Smooth muscle cell (in vitro differentiated cells): ENCODE measurements at regions not wholly inside any gene's neighbourhood (a gene's known extent, or its start where the extent isn't known, plus 50 kb on each side); places are given as distances from the start of the nearest gene placed in this dataset.

Experiments
- DNase-seq: peaks from one replicate; lab custom pipeline; 2025; ENCODE audit not compliant: unreplicated experiment; lab: John Stamatoyannopoulos, UW
- H2AFZ ChIP-seq: fragments of 200-600 bp; sonication (generic); 2 replicates; pipeline ENCODE4 v1.6.0; 2016; ENCODE audit warnings: antibody characterized with exemption, low read depth, mild to moderate bottlenecking
- H3F3A ChIP-seq: fragments of 200-600 bp; sonication (generic); 2 replicates; pipeline ENCODE4 v1.6.0; 2017; ENCODE audit warnings: antibody characterized with exemption, low read depth
- H3K27ac ChIP-seq: fragments of 200-600 bp; sonication (generic); 2 replicates; pipeline ENCODE4 v1.5.1; 2016; ENCODE audit warnings: low read depth, mild to moderate bottlenecking
- H3K27me3 ChIP-seq: fragments of 200-600 bp; sonication (generic); 2 replicates; pipeline ENCODE4 v1.6.1; 2016; ENCODE audit warnings: low read depth, mild to moderate bottlenecking
- H3K36me3 ChIP-seq: fragments of 200-600 bp; sonication (generic); 2 replicates; pipeline ENCODE4 v1.5.1; 2016; ENCODE audit warnings: low read depth
- H3K4me1 ChIP-seq: fragments of 200-600 bp; sonication (generic); 2 replicates; pipeline ENCODE4 v1.5.1; 2016; ENCODE audit warnings: low read depth
- H3K4me2 ChIP-seq: fragments of 200-600 bp; sonication (generic); 2 replicates; pipeline ENCODE4 v1.6.0; 2016; ENCODE audit warnings: mild to moderate bottlenecking
- H3K4me3 ChIP-seq: fragments of 200-600 bp; sonication (generic); 2 replicates; pipeline ENCODE4 v1.5.1; 2016; ENCODE audit warnings: mild to moderate bottlenecking
- H3K79me2 ChIP-seq: fragments of 200-600 bp; sonication (generic); 2 replicates; pipeline ENCODE4 v1.6.0; 2016; ENCODE audit warnings: low read depth, mild to moderate bottlenecking
- H3K9ac ChIP-seq: fragments of 200-600 bp; sonication (generic); 2 replicates; pipeline ENCODE4 v1.6.0; 2016; ENCODE audit warnings: low read depth
- H3K9me3 ChIP-seq: fragments of 200-600 bp; sonication (generic); replicated peaks from 2 replicates; pipeline ENCODE4 v1.5.1; 2016; ENCODE audit warnings: low read depth
- H4K20me1 ChIP-seq: fragments of 200-600 bp; sonication (generic); 2 replicates; pipeline ENCODE4 v1.6.0; 2016; ENCODE audit warnings: low read depth
- WGBS: methylation state at CpG from one replicate; pipeline ENCODE4 v1.1.7; 2016; ENCODE audit warnings: low lambda C conversion rate; 5-methylcytosine and 5-hydroxymethylcytosine counted together
- TF ChIP-seq, protein P1 (sequence below): fragments of 200-600 bp; sonication (generic); IDR thresholded peaks from 2 replicates; pipeline ENCODE4 v1.5.1; 2017; ENCODE audit warnings: borderline replicate concordance, mild to moderate bottlenecking, antibody characterized with exemption; ENCODE audit not compliant: insufficient read depth, poor library complexity, severe bottlenecking

DNA sequence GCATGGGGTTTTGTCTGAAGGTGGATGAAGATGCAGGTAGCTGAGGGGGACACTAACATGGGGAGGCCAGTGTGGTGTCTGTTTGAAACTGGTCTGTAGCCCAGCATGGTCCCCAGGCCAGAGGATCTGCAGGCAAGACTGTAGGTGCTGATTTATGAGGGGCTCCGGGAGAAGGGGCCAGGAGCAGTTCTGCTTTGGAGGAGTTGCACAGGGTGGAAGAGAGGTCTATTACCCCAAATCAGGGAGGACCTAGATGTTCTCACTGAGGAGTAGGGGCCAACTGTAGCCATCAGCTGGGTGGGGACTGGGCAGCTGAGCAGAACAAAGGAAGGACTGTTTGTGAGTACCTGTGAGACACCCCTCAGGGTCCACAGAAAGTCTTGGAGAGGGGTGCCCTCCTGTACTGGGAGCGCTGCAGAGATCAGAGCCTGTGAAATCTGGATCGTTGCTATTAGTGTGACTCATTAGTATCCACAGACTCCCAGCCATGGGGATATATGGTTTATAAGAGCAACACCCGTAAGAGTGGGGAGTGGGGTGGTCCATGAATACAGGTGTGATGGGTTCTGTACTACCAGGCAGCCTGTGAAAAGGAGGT, 64.3 kb upstream of the IRF2BP2 start:
- H3K4me1 ChIP-seq: peaks cover 4% of the 10 kb centered on the region
- H3K27ac ChIP-seq: no peak overlapping the region
- no peaks in the 10 kb centered on the region for H4K20me1 ChIP-seq
- H2AFZ ChIP-seq: no peak overlapping the region
- H3K79me2 ChIP-seq: no peaks in the 10 kb centered on the region
- no peak overlapping the region for H3K4me3 ChIP-seq
- no peaks in the 10 kb centered on the region for H3K36me3 ChIP-seq
- TF ChIP-seq, protein P1, sequence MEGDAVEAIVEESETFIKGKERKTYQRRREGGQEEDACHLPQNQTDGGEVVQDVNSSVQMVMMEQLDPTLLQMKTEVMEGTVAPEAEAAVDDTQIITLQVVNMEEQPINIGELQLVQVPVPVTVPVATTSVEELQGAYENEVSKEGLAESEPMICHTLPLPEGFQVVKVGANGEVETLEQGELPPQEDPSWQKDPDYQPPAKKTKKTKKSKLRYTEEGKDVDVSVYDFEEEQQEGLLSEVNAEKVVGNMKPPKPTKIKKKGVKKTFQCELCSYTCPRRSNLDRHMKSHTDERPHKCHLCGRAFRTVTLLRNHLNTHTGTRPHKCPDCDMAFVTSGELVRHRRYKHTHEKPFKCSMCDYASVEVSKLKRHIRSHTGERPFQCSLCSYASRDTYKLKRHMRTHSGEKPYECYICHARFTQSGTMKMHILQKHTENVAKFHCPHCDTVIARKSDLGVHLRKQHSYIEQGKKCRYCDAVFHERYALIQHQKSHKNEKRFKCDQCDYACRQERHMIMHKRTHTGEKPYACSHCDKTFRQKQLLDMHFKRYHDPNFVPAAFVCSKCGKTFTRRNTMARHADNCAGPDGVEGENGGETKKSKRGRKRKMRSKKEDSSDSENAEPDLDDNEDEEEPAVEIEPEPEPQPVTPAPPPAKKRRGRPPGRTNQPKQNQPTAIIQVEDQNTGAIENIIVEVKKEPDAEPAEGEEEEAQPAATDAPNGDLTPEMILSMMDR: no peak
- no peaks in the 10 kb centered on the region for H3F3A ChIP-seq
- H3K4me2 ChIP-seq: no peak overlapping the region
- no peak overlapping the region for H3K9ac ChIP-seq
- DNase-seq: no peak
- H3K27me3 ChIP-seq: no peaks in the 10 kb centered on the region
- WGBS: 94% methylated on average over 4 of the region's 4 CpGs
- H3K9me3 ChIP-seq: no peaks in the 10 kb centered on the region

DNA sequence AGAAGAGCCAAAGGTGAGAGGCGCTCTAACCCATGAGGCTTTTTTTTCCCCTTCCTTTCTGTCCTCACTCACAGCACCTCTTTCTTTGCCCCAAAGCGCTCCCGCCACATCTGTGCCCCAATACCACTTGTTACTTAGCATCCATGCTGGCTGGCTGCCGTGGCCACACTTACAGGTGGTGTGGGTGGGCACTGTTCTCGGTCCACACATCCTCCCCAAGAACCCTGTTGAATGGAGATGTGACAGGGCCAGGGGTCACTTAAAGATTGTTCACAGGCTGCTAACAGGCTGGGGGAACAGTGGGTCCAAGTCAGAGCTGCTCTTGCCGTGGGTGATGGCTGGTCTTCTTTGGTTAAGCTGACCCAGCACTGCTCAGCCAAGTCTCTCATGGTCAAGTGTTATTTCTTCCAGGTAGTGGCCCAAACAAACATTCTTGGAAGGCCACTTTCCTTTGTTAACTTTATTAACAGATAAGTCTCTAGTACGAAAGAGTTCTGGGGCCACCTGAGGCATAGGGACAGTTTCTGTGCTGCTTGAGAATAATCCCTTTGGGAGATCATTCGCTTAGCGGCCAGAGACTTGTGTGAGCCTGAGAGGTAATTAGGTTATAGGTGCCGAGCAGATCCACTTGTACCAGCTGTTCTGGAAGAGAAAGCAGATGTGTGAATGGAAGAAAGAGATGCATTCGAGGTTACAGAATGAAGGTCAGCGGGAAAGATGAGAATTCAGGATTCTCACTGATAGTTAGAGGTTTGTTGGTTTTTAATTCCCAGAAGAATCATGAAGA, 62.6 kb upstream of the IRF2BP2 start:
- Histone ChIP-seq H3K36me3 (no peaks in the 10 kb centered on the region), H3K9ac (no peak overlapping the region), H3K79me2 (no peaks in the 10 kb centered on the region), H3K4me2 (no peak overlapping the region), H2AFZ (no peak overlapping the region), H3K27me3 (no peaks in the 10 kb centered on the region), H3K9me3 (no peaks in the 10 kb centered on the region), H3K4me1 (peaks cover 4% of the 10 kb centered on the region), H3K4me3 (no peak overlapping the region), H3K27ac (no peak overlapping the region), H3F3A (no peaks in the 10 kb centered on the region), H4K20me1 (no peaks in the 10 kb centered on the region)
- no peak for DNase-seq
- TF ChIP-seq, protein P1: no peak
- 95% methylated on average over 12 of the region's 12 CpGs for WGBS

DNA sequence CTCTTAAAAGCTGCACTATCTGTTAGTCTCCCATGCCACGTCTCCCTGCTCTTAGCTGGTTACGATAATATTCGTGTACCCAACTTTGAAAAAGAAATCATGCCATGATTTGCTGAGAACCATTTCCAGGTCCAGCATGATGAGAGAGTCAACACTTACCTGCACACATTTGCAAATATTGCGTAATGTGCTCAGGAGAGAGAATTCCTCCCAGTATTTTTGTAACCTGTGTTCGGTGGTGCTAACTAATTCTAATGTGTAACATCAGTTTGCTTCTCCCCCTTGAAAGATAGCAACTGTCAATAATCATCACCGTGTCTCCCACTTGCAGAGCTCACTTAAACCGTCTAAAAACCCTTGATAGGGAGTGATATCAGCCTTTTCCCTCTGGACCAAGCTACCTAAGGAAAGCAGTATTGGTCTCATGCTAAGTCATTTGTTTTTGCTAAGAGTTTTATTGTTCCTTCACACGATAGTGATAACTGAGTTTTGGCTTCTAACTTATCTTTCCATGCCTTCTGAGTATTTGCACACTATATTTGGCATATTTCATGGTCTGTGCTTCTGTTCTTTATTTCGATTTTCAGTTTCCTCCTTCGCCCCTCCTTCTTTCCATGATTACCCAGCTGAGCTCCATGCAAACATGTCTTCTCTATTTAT, 61.1 kb upstream of the IRF2BP2 start:
- Histone ChIP-seq H3K27me3 (no peaks in the 10 kb centered on the region), H3K9ac (no peak overlapping the region), H3K36me3 (no peaks in the 10 kb centered on the region), H3K4me1 (no peaks in the 10 kb centered on the region), H3K27ac (no peak overlapping the region), H2AFZ (no peak overlapping the region), H3F3A (no peaks in the 10 kb centered on the region), H3K4me2 (no peak overlapping the region), H3K79me2 (no peaks in the 10 kb centered on the region), H3K4me3 (peak overlapping the region; percentile 15), H3K9me3 (no peaks in the 10 kb centered on the region), H4K20me1 (no peaks in the 10 kb centered on the region)
- TF ChIP-seq, protein P1: no peak
- 84% methylated on average over 10 of the region's 10 CpGs for WGBS
- DNase-seq: no peak
